Epidermal melanocyte (primary cell): ENCODE measurements at regions not wholly inside any gene's neighbourhood (a gene's known extent, or its start where the extent isn't known, plus 50 kb on each side); places are given as distances from the start of the nearest gene placed in this dataset.
"Not testable (repeated sequence)": the region's sequence is repeated elsewhere in the genome, so short reads cannot be mapped to it uniquely, and the experiment has no call there.

Source experiments
- DNase-seq: peaks from one replicate; pipeline ENCODE4 v3.0.0; 2011; ENCODE audit warnings: low spot score; ENCODE audit not compliant: insufficient read length

DNA sequence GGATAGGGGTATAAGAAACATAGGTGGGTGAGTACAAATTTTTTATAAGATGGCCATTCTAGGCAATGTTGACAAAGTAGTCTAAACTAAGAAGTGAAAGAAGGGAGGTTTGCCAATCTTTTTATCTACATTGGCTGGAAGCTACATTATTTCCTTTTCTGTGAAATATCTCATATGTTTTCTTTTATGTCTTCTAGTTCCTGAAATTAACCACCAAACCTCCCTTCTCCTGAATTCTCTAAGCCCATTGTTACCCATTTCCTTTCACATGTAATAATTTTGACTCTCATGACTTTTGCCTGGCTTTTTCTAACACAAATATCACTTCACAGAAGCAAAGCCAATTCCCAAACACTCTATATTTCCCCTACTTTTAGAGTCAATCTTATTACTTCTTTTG lies 496.2 kb upstream of the JAG1 start:
- no peak for DNase-seq

DNA sequence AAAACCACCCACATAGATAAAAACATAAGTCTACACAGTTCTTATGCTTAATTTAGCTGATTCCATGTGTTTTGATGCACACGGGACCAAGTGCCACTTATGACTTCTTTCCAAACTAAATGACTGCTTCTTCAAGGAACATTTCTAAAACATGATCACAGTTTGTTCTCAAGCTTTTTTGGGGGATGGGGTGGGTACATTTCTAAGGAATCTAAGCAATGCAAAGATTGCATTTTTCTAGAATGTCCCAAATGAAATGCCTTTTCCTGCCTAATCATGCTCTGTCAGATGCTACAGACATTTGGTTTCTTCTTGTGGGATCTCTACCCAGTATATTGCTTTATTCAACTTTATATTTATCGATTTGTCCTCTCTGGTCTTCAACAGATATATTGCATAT lies 496.8 kb upstream of the JAG1 start:
- DNase-seq = no peak

DNA sequence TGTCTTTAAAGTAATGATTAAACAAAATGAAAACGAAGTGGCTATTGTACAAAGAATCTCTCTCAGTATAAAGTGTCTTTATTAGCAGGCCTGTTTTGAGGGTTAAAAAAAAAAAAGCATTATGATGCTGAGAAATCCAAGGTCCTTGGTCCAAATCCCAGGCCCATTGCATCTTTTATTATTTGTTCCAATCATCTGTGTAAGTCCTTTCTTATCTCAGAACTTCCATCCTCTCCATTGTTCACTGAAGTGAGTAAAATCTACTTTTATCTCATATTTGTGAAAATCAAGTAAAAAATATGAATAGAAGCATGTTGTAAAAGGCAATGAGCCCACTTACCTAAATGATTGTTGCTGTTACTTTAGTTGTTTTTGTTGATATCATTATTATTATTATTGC lies 499.1 kb upstream of the JAG1 start:
- no peak for DNase-seq

DNA sequence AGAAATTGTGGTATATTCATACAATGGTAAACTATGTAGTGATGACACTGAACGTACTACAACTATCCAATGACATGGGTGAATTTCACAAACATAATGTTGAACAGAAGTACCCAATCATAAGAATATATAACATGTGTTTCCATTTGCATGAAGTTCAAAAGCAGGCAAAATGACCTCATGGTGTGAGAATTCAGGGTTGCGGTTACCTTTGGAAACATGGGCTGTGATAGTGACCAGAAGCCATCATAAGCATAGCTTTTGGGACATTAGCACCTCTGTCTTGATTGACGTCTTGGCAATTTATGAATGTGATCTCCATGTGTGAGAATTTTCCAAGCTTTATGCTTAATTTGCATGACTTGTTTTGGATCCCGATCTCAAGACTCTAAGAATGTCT lies 500.1 kb upstream of the JAG1 start:
- no peak for DNase-seq

DNA sequence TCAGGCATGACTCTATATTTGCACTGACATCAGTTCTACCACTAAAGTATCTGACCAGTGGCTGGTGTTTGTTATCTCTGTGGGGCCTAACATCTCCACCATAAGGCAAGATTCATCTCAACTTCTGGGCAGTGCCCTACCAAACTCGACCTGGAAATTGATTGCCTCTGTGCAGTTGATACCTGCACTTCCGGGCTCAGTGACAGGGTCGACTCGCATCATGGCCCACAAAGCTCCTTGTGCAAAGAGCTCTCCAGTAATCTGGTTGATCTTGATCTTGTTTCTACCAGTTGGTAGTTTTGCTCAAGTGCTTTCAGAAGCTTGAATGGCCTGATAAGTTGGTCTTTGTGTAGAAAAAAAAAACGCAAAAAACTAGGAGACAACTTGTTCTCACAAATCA lies 501.1 kb upstream of the JAG1 start:
- DNase-seq = no peak

DNA sequence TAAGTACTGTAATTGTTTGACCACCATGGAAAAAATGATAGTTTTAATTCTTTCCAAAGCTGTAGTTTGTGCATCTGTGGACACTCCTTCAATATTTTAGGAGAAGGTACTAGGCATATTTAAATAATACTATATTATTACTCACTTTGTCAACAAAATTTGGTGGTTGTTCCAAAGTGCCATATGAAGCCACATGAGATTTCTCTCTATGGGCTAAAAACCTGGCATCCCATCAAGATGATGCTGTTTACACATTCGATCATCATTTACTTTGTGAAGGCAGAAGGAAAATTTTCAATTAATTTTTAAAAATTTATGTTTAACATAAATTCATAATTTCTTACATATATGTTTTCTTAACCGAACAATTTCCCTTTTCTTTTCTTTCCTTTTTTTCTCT lies 502.6 kb upstream of the JAG1 start:
- DNase-seq = no peak

DNA sequence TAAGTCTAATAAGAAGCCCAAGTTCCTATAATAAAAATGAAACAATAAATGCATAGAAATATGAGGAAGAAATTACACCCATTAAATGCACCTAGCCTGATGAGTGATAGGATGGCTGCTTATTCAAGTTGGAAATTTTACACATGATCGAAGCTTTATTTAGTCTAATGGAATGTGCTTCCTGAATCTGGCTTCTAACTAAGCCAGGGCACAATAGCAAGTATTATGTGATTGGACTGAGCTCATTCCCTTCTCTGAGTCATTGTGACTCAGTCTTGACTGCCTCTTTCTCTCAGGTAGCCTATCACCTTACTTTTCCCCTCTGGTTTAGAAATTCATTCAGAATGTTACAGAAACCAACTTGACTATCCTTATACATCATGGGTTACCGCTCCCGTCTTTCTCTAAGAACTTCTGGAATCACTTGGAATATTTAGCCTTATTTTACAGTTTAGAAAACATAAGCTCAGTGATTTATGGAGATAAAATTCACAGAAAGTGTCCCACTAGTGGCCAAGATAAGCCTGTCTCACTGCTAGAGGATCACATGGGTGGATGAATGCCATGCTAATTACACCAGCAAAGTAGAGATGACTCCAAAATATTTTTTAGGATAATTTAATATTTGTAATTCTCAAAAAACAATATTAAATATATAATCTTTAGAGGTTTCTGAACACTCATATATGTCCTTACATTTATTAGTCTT lies 505.3 kb upstream of the JAG1 start:
- no peak for DNase-seq

DNA sequence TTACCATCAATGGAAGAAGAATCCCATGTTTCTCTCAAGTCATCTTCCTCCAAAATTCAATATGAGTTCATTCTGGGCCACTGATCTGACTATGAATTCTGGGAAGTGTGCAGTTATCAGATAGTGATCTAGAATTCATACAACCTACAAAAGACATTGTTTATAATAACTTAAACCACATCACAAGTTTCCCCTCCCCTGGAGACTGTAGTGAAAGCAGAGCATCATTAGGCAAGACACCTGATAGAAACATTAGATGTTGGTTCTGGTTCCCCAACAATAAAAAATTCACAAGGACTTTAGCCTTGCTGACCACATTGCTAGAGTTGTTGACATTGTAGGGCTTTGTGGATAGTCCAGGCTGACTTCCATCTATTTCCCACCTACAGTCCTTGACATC lies 506.4 kb upstream of the JAG1 start:
- no peak for DNase-seq

DNA sequence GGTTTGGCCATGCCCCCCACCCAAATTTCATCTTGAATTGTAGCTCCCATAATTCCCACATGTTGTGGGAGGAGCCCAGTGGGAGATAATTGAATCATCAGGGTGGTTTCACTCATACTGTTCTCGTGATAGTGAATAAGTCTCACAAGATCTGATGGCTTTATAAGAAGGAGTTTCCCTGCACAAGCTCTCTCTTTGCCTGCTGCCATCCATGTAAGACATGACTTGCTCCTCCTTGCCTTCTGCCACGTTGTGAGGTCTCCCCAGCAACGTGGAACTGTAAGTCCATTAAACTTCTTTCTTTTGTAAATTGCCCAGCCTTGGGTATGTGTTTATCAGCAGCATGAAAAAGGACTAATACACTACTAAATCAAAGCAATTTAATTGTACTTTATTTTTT lies 507.3 kb upstream of the JAG1 start:
- DNase-seq = not testable (repeated sequence)

DNA sequence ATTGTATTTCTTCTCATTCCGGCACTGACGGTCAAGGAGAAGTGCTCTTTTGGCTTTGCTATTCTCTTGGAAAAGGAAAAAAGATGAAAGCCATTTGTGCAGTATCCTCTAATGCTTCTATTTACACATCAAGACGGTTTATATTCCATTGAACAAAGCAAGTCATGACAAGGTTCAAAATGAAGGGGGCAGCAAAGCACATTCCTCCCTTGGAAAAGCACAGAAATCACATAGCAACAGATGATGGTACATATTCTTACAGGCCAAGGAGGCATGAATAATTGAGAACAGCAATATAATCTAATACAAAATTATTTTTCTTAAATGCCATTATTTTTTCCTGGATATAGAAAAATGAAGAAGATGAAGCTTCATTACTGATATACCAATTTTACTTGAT lies 508.2 kb upstream of the JAG1 start:
- DNase-seq = no peak

DNA sequence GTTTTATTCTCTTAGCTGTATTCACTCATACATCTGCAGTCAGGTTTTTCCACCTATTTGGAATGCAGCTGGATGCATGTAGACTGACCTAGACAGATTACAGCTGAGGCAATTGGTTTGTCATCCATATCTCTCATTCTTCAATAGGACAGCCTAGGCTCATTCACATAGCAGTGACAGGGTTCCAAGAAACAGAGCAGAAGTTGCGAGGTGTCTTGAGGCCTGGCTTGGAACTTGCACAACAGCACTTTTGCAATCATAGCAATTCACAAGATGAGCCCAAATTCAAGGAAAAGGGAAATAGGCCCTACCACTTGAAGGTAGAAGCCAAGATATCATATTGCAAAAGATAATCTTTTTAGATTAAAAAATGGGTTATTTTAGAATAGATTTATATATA lies 508.9 kb upstream of the JAG1 start:
- DNase-seq = no peak

DNA sequence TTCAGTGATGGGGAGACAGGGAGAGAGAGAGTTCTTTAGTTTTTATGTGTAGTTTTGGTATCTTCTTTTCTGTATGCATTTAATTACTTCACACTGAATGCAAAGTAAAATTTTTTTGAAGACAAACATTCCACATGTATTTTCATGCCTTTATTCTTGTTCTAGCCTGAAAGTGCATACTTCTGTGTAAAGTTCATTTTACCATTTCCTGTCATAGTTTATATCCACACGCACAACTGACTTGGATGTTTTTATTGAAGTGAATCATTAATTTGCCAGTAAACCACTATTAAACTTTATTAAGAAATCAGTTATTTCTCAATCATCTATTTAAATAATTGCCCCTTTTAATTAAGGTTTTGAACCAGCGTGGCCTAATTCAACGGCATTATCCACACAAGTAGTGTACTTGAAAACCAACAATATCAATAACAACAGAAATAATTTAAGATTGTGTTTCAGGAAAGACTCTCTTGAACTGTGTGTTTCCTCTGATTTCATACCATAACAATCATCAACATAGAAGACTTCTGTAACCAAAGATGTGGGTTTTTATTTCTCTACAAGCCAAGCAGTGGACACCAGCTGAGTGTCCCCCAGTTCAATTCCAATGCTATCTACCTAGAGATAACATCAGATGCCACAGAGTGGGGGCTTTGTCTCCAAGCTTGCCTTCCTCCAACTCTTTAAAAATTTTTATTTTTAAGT lies 512.7 kb upstream of the JAG1 start:
- DNase-seq = no peak

DNA sequence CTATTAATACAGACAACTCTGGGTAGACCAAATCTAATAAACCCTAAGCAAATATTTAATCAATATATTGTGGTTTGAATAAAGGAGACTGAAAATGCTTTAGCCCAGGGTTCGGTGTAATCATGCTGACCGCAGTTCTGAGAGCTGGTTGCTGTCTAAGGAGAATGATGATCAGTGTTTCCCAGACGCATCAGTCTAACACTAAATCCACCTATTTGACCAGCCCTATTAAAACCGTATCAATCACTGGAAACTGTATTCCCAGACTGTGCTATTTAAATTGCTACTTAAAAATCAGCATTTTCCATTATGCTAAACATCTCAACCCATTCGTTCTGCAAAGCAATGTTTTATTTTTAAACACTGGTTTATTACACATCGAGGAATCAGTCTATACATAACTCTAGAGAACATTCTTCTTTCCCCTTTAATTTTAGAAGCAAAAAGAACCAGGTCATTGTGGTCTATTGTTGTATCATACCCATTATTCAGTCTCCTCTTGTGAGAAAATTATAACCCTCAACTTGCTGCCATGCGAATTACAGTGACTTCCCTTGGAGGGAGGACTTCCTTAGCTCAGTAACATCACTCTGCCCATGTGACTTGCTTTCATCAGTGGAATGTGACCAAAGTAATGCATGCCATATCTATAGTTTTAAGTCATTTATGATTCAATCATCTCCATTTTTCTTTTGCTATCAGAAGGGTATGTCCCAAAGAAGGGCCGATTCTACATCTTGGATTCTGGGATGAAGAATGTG lies 515.2 kb upstream of the JAG1 start:
- DNase-seq = no peak

DNA sequence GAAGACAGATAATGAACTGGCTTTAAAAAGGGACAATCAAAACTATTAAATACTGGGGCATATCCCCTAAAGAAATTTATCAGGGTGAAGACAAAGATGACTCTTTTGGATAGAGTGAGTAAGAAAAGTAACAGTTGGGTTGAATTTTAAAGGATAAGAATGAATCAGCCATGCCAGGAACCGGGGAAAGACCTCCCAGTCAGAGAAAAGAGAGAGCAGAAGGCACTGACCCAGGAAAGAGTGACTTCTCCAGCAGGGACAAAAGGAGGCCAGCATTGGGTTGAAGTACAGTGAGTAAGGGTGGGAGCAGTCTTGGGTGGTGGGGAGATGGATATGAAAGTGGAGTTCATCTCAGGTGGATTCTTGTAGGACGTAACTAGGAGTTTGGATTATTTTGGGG lies 516.9 kb upstream of the JAG1 start:
- no peak for DNase-seq

DNA sequence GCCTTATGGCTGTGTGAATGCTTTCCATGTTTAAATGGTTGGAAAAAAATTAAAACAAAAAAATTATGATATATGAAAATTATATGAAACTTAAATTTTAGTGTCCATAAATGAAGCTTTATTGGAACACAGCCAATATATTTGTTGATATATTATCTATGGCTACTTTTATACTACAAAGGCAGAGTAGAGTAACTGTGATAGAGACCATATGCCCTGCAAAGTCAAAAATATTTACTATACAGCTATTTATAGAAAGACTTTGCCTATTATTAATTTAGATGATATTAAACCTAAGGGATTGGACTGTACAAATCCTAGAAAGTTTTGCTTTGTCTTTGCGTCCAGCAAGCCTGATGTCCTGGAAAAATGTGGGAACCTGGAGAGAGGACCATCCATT lies 518.3 kb upstream of the JAG1 start:
- no peak for DNase-seq

DNA sequence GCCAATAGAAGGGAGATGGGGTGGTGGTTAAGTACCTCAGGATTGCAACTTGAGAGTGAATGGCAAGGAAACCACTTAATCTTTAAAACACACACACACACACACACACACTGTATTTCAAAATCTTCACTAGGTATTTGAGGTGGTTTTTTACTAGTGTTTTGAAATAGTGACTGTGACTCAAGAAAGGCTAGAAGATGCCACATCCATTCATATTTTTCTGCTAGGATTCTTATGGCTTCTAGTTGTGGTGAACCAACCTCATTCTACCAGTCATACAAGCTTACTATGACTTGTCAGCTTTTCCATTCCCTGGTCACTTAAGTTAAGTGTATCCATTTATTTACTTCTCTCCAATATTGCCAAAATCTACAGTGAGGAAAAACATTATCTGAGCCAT lies 519.4 kb upstream of the JAG1 start:
- DNase-seq = no peak

DNA sequence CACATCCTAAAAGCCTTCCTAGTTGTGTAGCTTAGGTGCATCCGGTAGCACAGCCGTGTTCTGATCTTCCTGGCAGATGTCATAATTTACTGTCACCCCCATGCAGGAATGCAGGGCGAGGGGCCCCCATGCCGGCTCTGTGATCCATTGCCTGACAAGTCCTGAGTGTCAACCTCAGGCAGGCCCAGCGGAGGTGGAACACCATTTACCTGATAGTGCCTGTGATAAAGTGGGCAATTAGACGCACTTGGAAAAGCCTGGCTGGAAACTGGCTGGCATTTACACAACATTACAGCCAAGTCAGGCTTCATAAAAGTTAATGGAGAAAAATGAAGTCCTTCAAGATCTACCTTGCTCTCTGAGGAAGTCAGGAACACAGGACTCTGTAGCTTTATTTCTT lies 521.4 kb upstream of the JAG1 start:
- no peak for DNase-seq

DNA sequence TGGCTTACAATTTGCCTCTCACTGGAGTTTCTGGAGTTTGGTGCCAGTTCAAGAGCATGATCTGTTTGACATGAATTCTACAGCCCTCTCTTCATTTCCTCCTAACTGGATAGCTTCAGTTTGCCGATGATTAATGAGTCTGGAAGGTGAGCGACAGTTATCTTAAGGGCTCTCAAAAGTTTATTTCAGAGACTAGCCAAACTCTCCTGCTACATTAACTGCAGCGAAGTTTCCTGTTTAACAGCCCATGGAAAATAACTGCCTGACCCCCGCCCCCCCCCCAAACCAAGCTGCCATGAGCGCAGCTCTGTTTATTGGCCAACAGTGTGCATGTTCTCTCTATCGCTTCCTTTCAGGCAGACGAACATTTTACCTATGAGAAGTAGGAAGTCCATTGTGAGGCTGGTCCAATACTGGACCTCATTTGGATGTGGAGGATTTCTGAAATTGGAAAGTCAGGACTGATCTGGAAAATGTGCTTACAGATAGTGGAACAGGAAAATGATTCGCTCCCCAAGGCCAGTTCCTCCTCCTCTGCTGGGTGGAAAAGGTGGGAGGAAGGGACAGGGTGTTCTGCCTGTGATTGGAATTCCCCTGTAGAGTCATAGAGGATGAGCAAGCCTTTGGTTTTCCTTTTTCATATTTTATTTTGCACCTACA lies 522.2 kb upstream of the JAG1 start:
- no peak for DNase-seq

DNA sequence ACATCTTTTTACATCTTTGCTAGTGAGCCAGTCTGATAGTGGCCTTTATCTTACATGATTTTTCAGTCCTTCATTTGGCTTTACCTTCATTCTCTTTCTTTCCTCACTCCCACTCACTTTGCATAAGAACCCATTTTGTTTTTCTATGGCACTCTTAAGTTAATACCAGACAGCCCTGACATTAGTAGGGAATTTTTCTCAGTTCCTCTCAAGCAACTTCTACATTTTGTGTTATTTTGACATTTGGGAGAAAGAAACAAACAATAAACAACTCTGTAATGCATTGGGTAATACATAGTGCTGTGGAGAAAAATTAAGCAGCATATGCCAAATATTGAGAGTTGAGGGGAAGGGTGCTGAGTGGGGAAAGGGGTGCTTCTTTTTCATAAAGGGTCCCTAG lies 524.1 kb upstream of the JAG1 start:
- DNase-seq = no peak

DNA sequence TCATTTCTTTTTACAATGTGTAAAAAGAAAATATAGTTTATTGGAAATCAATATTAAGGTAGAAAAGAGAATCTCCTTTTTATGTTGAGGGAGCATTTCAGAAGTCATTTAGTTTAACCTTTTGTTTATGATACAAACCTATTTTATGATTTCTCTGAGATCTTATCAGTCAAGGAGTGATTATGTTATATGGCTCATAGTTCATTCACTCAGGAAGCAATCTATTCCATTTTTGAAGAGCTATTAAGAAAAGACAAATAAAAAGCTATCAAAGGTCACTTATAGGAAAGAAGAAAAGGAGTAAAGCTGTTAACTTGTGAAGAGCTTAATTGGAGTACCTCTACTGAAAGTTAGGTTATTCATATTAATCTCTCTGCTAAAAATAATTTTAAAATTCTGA lies 526.6 kb upstream of the JAG1 start:
- no peak for DNase-seq

DNA sequence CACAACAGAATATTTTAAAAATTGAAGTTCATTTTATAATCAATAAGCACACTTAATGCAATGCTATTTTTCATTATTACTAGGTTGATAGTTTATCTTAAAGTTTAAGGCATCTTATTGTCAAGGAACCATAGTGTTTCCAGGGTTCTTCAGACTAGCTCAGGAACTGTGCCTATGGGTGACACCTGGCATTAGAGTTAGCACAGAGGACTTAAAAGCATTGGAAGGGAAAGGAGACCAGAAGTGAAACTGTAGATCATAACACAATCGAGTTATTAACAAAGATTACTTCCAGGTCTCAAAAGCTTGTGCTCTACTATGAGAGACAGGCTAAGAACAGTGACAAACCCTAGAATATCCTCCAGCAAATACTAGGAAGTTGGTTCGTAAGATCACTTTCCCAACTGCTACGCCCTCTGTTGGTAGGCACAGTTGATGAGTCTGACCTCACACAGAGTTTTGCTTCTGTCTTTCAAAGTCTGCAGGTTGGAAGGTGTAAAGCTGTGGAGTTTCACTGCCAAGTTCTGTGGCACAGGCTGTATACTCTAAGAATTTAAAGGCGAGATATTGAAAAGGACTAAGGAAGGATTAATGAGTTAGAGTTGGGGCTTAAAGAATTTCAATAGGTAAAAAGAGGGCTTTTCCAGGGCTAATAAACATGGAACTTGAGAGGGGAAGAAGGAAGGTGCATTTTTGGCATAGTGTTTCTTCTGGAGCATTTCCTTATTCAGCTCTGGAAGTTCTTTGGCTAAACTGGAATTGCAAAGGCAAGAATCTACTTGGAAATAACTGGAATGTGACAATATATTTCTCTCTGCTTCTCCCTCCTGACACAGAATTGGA lies 531.3 kb upstream of the JAG1 start:
- DNase-seq = no peak
